MM.1S (cell line): ENCODE measurements at regions not wholly inside any gene's neighbourhood (a gene's known extent, or its start where the extent isn't known, plus 50 kb on each side); places are given as distances from the start of the nearest gene placed in this dataset.

Experiments used
- DNase-seq: peaks from one replicate; pipeline ENCODE4 v3.0.0-alpha.2; 2015
- H2AFZ ChIP-seq: fragments of 300-600 bp; sonication (generic); 2 replicates; pipeline ENCODE4 v1.6.0; 2016; ENCODE audit warnings: antibody characterized with exemption, low read length
- H3F3A ChIP-seq: fragments of 300-600 bp; sonication (generic); 2 replicates; pipeline ENCODE4 v1.6.1; 2016; ENCODE audit warnings: mild to moderate bottlenecking, antibody characterized with exemption, low read length, moderate library complexity, mixed read lengths; ENCODE audit not compliant: insufficient read depth
- H3K27ac ChIP-seq: fragments of 300-600 bp; sonication (generic); 2 replicates; pipeline ENCODE4 v1.5.1; 2016; ENCODE audit warnings: mild to moderate bottlenecking, low read length
- H3K27me3 ChIP-seq: fragments of 300-600 bp; sonication (generic); replicated peaks from 2 replicates; pipeline ENCODE4 v1.6.0; 2016; ENCODE audit warnings: low read length; ENCODE audit not compliant: insufficient read depth
- H3K36me3 ChIP-seq: fragments of 300-600 bp; sonication (generic); replicated peaks from 2 replicates; pipeline ENCODE4 v1.6.1; 2016; ENCODE audit warnings: mild to moderate bottlenecking, low read length, mixed read lengths; ENCODE audit not compliant: insufficient read depth
- H3K4me1 ChIP-seq: fragments of 300-600 bp; sonication (generic); 2 replicates; pipeline ENCODE4 v1.6.1; 2016; ENCODE audit warnings: low read length, mixed read lengths
- H3K4me2 ChIP-seq: fragments of 300-600 bp; sonication (generic); 2 replicates; pipeline ENCODE4 v1.6.0; 2016; ENCODE audit warnings: low read depth, low read length
- H3K4me3 ChIP-seq: fragments of 300-600 bp; sonication (generic); 2 replicates; pipeline ENCODE4 v1.5.1; 2016; ENCODE audit warnings: low read length, mixed read lengths
- H3K79me2 ChIP-seq: fragments of 300-600 bp; sonication (generic); 2 replicates; pipeline ENCODE4 v1.6.1; 2016; ENCODE audit warnings: mixed run types, low read length, mixed read lengths
- H3K9ac ChIP-seq: fragments of 300-600 bp; sonication (generic); 2 replicates; pipeline ENCODE4 v1.6.1; 2016; ENCODE audit warnings: low read length, mixed read lengths
- H3K9me2 ChIP-seq: fragments of 300-600 bp; sonication (generic); replicated peaks from 2 replicates; pipeline ENCODE4 v1.6.1; 2016; ENCODE audit warnings: mild to moderate bottlenecking, low read length, mixed read lengths; ENCODE audit not compliant: insufficient read depth
- H3K9me3 ChIP-seq: fragments of 300-600 bp; sonication (generic); replicated peaks from 2 replicates; pipeline ENCODE4 v1.6.1; 2016; ENCODE audit warnings: mild to moderate bottlenecking, low read length, mixed read lengths; ENCODE audit not compliant: insufficient read depth
- H4K20me1 ChIP-seq: fragments of 300-600 bp; sonication (generic); 2 replicates; pipeline ENCODE4 v1.6.1; 2016; ENCODE audit warnings: mild to moderate bottlenecking, low read length, moderate library complexity, mixed read lengths; ENCODE audit not compliant: insufficient read depth
- CTCF ChIP-seq: fragments of 300-600 bp; sonication (generic); IDR thresholded peaks from 2 replicates; pipeline ENCODE4 v1.5.1; 2016; ENCODE audit warnings: antibody characterized with exemption, low read length, mixed read lengths
- EZH2 ChIP-seq: fragments of 300-600 bp; sonication (generic); optimal IDR thresholded peaks from 2 replicates; pipeline ENCODE3; 2017; ENCODE audit warnings: low read depth, mild to moderate bottlenecking, antibody characterized with exemption, low read length, mixed read lengths
- EZH2phosphoT487 ChIP-seq: fragments of 300-600 bp; sonication (generic); IDR thresholded peaks from 2 replicates; pipeline ENCODE4 v1.6.1; 2018; ENCODE audit warnings: antibody characterized with exemption, low read length

GRCh38 chr21:29238053-29238966 is 60.4 kb upstream of the BACH1 start:
- H3K4me2 ChIP-seq, result peak overlapping the region; percentile 47
- no peak for DNase-seq

GRCh38 chr21:29238967-29239290 is 59.8 kb upstream of the BACH1 start:
- no peak overlapping the region for H2AFZ ChIP-seq
- H3K4me1 ChIP-seq, result peaks cover 39% of the 10 kb centered on the region
- no peak overlapping the region for H3K4me2 ChIP-seq
- TF ChIP-seq EZH2, result no peak
- TF ChIP-seq CTCF, result no peak
- TF ChIP-seq EZH2phosphoT487, result no peak
- H3K9me3 ChIP-seq, result no peaks in the 10 kb centered on the region
- no peaks in the 10 kb centered on the region for H3K27me3 ChIP-seq
- peaks cover 29% of the 10 kb centered on the region for H3F3A ChIP-seq
- no peaks in the 10 kb centered on the region for H3K36me3 ChIP-seq
- no peak overlapping the region for H3K27ac ChIP-seq
- H4K20me1 ChIP-seq, result no peaks in the 10 kb centered on the region
- H3K79me2 ChIP-seq, result no peaks in the 10 kb centered on the region
- H3K9me2 ChIP-seq, result no peaks in the 10 kb centered on the region
- H3K9ac ChIP-seq, result no peak overlapping the region
- DNase-seq, result no peak
- no peak overlapping the region for H3K4me3 ChIP-seq

More at GRCh38 chr21:29238053-29238966, 60.4 kb upstream of the BACH1 start:
- H3K36me3 ChIP-seq, result no peaks in the 10 kb centered on the region
- H3F3A ChIP-seq, result peaks cover 34% of the 10 kb centered on the region
- no peak overlapping the region for H3K4me3 ChIP-seq
- no peak overlapping the region for H3K27ac ChIP-seq
- H4K20me1 ChIP-seq, result no peaks in the 10 kb centered on the region
- TF ChIP-seq EZH2phosphoT487 (no peak), CTCF (no peak), EZH2 (no peak)
- no peaks in the 10 kb centered on the region for H3K27me3 ChIP-seq
- H3K4me1 ChIP-seq, result peaks cover 43% of the 10 kb centered on the region
- no peaks in the 10 kb centered on the region for H3K9me3 ChIP-seq
- no peaks in the 10 kb centered on the region for H3K79me2 ChIP-seq
- no peak overlapping the region for H3K9ac ChIP-seq
- no peak overlapping the region for H2AFZ ChIP-seq
- no peaks in the 10 kb centered on the region for H3K9me2 ChIP-seq

- Histone ChIP-seq H3K9ac (no peak overlapping the region), H3K27me3 (no peaks in the 10 kb centered on the region), H3K9me2 (no peaks in the 10 kb centered on the region), H2AFZ (no peak overlapping the region), H4K20me1 (no peaks in the 10 kb centered on the region), H3K79me2 (no peaks in the 10 kb centered on the region), H3K4me1 (peaks cover 27% of the 10 kb centered on the region), H3K4me3 (no peak overlapping the region), H3K27ac (no peak overlapping the region), H3K36me3 (no peaks in the 10 kb centered on the region), H3F3A (peaks cover 17% of the 10 kb centered on the region), H3K4me2 (no peak overlapping the region), H3K9me3 (no peaks in the 10 kb centered on the region)
- no peak for TF ChIP-seq EZH2phosphoT487
- no peak for DNase-seq
These were observed 58.6 kb upstream of the BACH1 start for GRCh38 chr21:29240136-29240535.

GRCh38 chr21:29242201-29242600 is 56.5 kb upstream of the BACH1 start:
- H3F3A ChIP-seq, result no peaks in the 10 kb centered on the region
- no peak for DNase-seq
- no peaks in the 10 kb centered on the region for H3K27me3 ChIP-seq
- TF ChIP-seq EZH2phosphoT487, result no peak
- H3K9me3 ChIP-seq, result no peaks in the 10 kb centered on the region
- no peaks in the 10 kb centered on the region for H4K20me1 ChIP-seq
- H3K4me1 ChIP-seq, result peaks cover 13% of the 10 kb centered on the region
- no peak overlapping the region for H2AFZ ChIP-seq
- H3K4me3 ChIP-seq, result no peak overlapping the region
- no peaks in the 10 kb centered on the region for H3K9me2 ChIP-seq
- H3K4me2 ChIP-seq, result no peak overlapping the region
- no peaks in the 10 kb centered on the region for H3K36me3 ChIP-seq
- no peaks in the 10 kb centered on the region for H3K79me2 ChIP-seq
- no peak overlapping the region for H3K27ac ChIP-seq
- no peak overlapping the region for H3K9ac ChIP-seq
